H1 (cell line): ENCODE measurements at regions not wholly inside any gene's neighbourhood (a gene's known extent, or its start where the extent isn't known, plus 50 kb on each side); places are given as distances from the start of the nearest gene placed in this dataset.

Experiments
- CTCF ChIA-PET: fragments of 300-600 bp; sonication (Branson Sonifier 250); formaldehyde crosslinking; loops from one replicate; lab custom pipeline; 2021; ENCODE audit not compliant: partially characterized antibody; lab: Charles Lee
- POLR2A ChIA-PET: fragments of 300-600 bp; sonication (Branson Sonifier 250); formaldehyde crosslinking; loops from one replicate; lab custom pipeline; 2021; ENCODE audit warnings: inconsistent platforms; ENCODE audit not compliant: partially characterized antibody; lab: Charles Lee
- DNase-seq, 2 experiments: peaks; one replicate each; pipeline versions ENCODE4 v3.0.0 to v3.0.0-alpha.2; 2010 to 2022; ENCODE audit warnings: low spot score in 2 of 2, low read depth in 1 of 2, mixed read lengths in 1 of 2
- FAIRE-seq: peaks from 2 replicates; lab custom pipeline; 2011; peaks lifted over from hg19 to GRCh38; lab: Jason Lieb, UNC
- H2AFZ ChIP-seq: 2 replicates; pipeline ENCODE4 v1.8.1; 2012; ENCODE audit warnings: low read length, inconsistent platforms
- H2AK5ac ChIP-seq: 2 replicates; pipeline ENCODE4 v1.6.1; 2013; ENCODE audit warnings: low read depth, low read length
- H2BK120ac ChIP-seq: replicated peaks from 2 replicates; pipeline ENCODE3; 2013; ENCODE audit warnings: low read depth, low read length, inconsistent platforms
- H2BK12ac ChIP-seq: 2 replicates; pipeline ENCODE4 v1.6.1; 2013; ENCODE audit warnings: low read depth, low read length
- H2BK15ac ChIP-seq: 2 replicates; pipeline ENCODE4 v1.6.1; 2013; ENCODE audit warnings: low read length
- H2BK20ac ChIP-seq: 2 replicates; pipeline ENCODE4 v1.6.1; 2013; ENCODE audit warnings: low read length
- H2BK5ac ChIP-seq: 2 replicates; pipeline ENCODE4 v1.6.1; 2013; ENCODE audit warnings: low read depth, low read length
- H3K14ac ChIP-seq: 2 replicates; pipeline ENCODE4 v1.6.1; 2013; ENCODE audit warnings: inconsistent platforms; ENCODE audit not compliant: insufficient read length
- H3K18ac ChIP-seq: 2 replicates; pipeline ENCODE4 v1.6.1; 2013; ENCODE audit warnings: low read length; ENCODE audit errors: extremely low read depth
- H3K23ac ChIP-seq: 2 replicates; pipeline ENCODE4 v1.6.1; 2013; ENCODE audit warnings: inconsistent platforms; ENCODE audit not compliant: insufficient read length
- H3K23me2 ChIP-seq: 2 replicates; pipeline ENCODE4 v1.6.1; 2013; ENCODE audit warnings: low read depth, low read length
- H3K27ac ChIP-seq: 2 replicates; pipeline ENCODE4 v1.6.1; 2011; ENCODE audit warnings: low read depth, low read length, inconsistent platforms
- H3K27me3 ChIP-seq, 4 experiments: replicated peaks in 1 of 4; 1 replicate in 1 of 4; 2 replicates in 3 of 4; pipeline versions ENCODE4 v1.6.1 to v1.8.1; 2011 to 2013; ENCODE audit warnings: low read length in 3 of 4, mild to moderate bottlenecking in 3 of 4, inconsistent platforms in 2 of 4, mixed read lengths in 2 of 4, moderate library complexity in 1 of 4; ENCODE audit not compliant: control insufficient read depth in 3 of 4, insufficient read depth in 3 of 4; ENCODE audit errors: extremely low read depth in 1 of 4
- H3K36me3 ChIP-seq, 4 experiments: 2 replicates each; pipeline versions ENCODE4 v1.6.1 to v1.8.1; 2011 to 2013; ENCODE audit warnings: mild to moderate bottlenecking in 4 of 4, low read length in 3 of 4, moderate library complexity in 2 of 4, control low read depth in 1 of 4, inconsistent platforms in 1 of 4; ENCODE audit not compliant: insufficient read depth in 4 of 4, control insufficient read depth in 2 of 4
- H3K4ac ChIP-seq: replicated peaks from 2 replicates; pipeline ENCODE3; 2013; ENCODE audit warnings: low read length, low read depth, mixed read lengths, inconsistent platforms; ENCODE audit not compliant: insufficient read length
- H3K4me1 ChIP-seq, 4 experiments: replicated peaks in 1 of 4; 1 replicate in 1 of 4; 2 replicates in 3 of 4; pipeline versions ENCODE4 v1.6.1 to v1.8.1; 2011 to 2013; ENCODE audit warnings: low read length in 3 of 4, inconsistent platforms in 2 of 4, mixed read lengths in 1 of 4; ENCODE audit not compliant: insufficient read depth in 4 of 4, control insufficient read depth in 3 of 4
- H3K4me2 ChIP-seq, 2 experiments: 2 replicates each; pipeline versions ENCODE4 v1.6.1 to v1.8.1; 2011 to 2013; ENCODE audit warnings: low read depth in 2 of 2, low read length in 2 of 2, control low read depth in 1 of 2, inconsistent platforms in 1 of 2, mild to moderate bottlenecking in 1 of 2; ENCODE audit not compliant: insufficient read depth in 1 of 2
- H3K4me3 ChIP-seq, 4 experiments: fragments of 200-600, 300-600 bp in 1 of 4; sonication (generic), shearing (Covaris generic), sonication (Bioruptor Twin) in 1 of 4; 2 replicates each; pipeline versions ENCODE4 v1.5.1 to v1.8.1; 2011 to 2016; ENCODE audit warnings: low read length in 4 of 4, low read depth in 3 of 4, control low read depth in 2 of 4, inconsistent platforms in 2 of 4, mild to moderate bottlenecking in 2 of 4, mixed read lengths in 1 of 4, moderate library complexity in 1 of 4; ENCODE audit not compliant: insufficient read depth in 2 of 4; ENCODE audit errors: extremely low read depth in 1 of 4
- H3K56ac ChIP-seq: replicated peaks from 2 replicates; pipeline ENCODE3; 2013; ENCODE audit warnings: low read depth, mild to moderate bottlenecking, mixed read lengths, low read length, inconsistent platforms; ENCODE audit not compliant: insufficient read length
- H3K79me1 ChIP-seq: 2 replicates; pipeline ENCODE4 v1.6.1; 2013; ENCODE audit warnings: low read depth, low read length, control low read depth
- H3K79me2 ChIP-seq, 2 experiments: 2 replicates each; pipeline versions ENCODE4 v1.6.1 to v1.8.1; 2012 to 2013; ENCODE audit warnings: low read length in 2 of 2, mild to moderate bottlenecking in 2 of 2, inconsistent platforms in 1 of 2; ENCODE audit not compliant: insufficient read depth in 2 of 2, control insufficient read depth in 1 of 2
- H3K9ac ChIP-seq, 4 experiments: replicated peaks in 1 of 4; 1 replicate in 1 of 4; 2 replicates in 3 of 4; pipeline versions ENCODE4 v1.6.1 to v1.8.1; 2011 to 2013; ENCODE audit warnings: low read depth in 3 of 4, low read length in 3 of 4, control low read depth in 2 of 4, mild to moderate bottlenecking in 2 of 4, moderate library complexity in 2 of 4, inconsistent platforms in 1 of 4; ENCODE audit errors: extremely low read depth in 1 of 4
- H3K9me3 ChIP-seq, 2 experiments: 2 replicates each; pipeline versions ENCODE4 v1.6.1 to v1.8.1; 2012 to 2013; ENCODE audit warnings: mild to moderate bottlenecking in 2 of 2, moderate library complexity in 2 of 2, control low read depth in 1 of 2, inconsistent platforms in 1 of 2, low read depth in 1 of 2, low read length in 1 of 2, mixed read lengths in 1 of 2; ENCODE audit not compliant: insufficient read depth in 2 of 2
- H4K20me1 ChIP-seq, 2 experiments: replicated peaks in 1 of 2; 2 replicates each; pipeline versions ENCODE3 to v1.8.1; 2011 to 2013; ENCODE audit warnings: inconsistent platforms in 2 of 2, low read length in 2 of 2, mild to moderate bottlenecking in 1 of 2; ENCODE audit not compliant: insufficient read depth in 2 of 2, control insufficient read depth in 1 of 2
- H4K5ac ChIP-seq: 2 replicates; pipeline ENCODE4 v1.6.1; 2013; ENCODE audit warnings: low read length, low read depth, mixed read lengths, inconsistent platforms; ENCODE audit not compliant: insufficient read length
- H4K8ac ChIP-seq: 2 replicates; pipeline ENCODE4 v1.8.0; 2013; ENCODE audit warnings: mild to moderate bottlenecking, moderate library complexity, low read length, inconsistent platforms; ENCODE audit not compliant: insufficient read depth; ENCODE audit errors: extremely low read depth
- H4K91ac ChIP-seq: replicated peaks from 2 replicates; pipeline ENCODE3; 2013; ENCODE audit warnings: low read length, mixed read lengths, inconsistent platforms; ENCODE audit not compliant: insufficient read length
- RAD21 ChIP-seq, 2 experiments: IDR thresholded peaks in 1 of 2; conservative IDR thresholded peaks in 1 of 2; 2 replicates each; pipeline ENCODE4 v1.6.1; 2011; ENCODE audit warnings: low read depth in 2 of 2, low read length in 2 of 2, improper control_type of control experiment in 1 of 2, inconsistent platforms in 1 of 2, mild to moderate bottlenecking in 1 of 2, moderate library complexity in 1 of 2
- WGBS, 2 experiments: shearing (Covaris generic) in 1 of 2; methylation state at CpG; one replicate each; pipeline versions ENCODE4 v1.1.6 to v1.1.7; 2013 to 2015; ENCODE audit warnings: low lambda C conversion rate in 2 of 2, mixed read lengths in 2 of 2, inconsistent platforms in 1 of 2, low coverage in 1 of 2, missing lambda C conversion rate in 1 of 2; ENCODE audit not compliant: insufficient replicate concordance in 2 of 2, insufficient coverage in 1 of 2, insufficient read length in 1 of 2; ENCODE audit errors: extremely low coverage in 1 of 2, missing lambda C conversion rate in 1 of 2; 5-methylcytosine and 5-hydroxymethylcytosine counted together

DNA sequence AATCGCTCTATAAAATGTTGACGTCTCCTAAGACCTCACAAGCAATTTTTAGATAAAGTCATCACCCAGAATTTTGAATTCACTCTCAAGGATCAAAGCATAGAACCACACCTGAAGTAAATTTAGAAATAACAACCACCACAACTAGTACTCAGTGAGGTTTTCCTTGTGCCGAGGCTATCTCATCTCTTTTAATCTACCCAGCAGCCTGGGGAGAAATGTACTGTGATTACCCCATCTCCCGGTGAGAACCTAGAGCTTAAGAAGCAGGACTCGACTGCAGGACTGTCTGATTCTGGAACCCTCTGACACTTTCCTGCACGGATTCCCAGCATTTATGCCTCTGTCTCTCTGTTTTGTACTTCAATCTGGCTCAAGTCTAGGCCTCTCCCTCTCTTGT, 180.9 kb upstream of the PLXNC1 start:
- FAIRE-seq (no peak), DNase-seq (no peak)
- Histone ChIP-seq H2AFZ (no peak overlapping the region), H4K20me1 (no peaks in the 10 kb centered on the region), H3K18ac (no peak overlapping the region), H3K23ac (no peak overlapping the region), H4K91ac (no peak overlapping the region), H2BK5ac (no peak overlapping the region), H2AK5ac (no peak overlapping the region), H3K23me2 (peaks cover 2% of the 10 kb centered on the region; the same call in 1 of the 2 replicates), H3K27me3 (no peaks in the 10 kb centered on the region), H3K4me3 (no peak overlapping the region), H3K79me1 (no peaks in the 10 kb centered on the region), H3K27ac (no peak overlapping the region), H3K14ac (no peak overlapping the region), H2BK12ac (no peak overlapping the region), H4K5ac (no peak overlapping the region), H2BK15ac (no peak overlapping the region), H2BK120ac (no peak overlapping the region), H4K8ac (no peak overlapping the region), H3K36me3 (no peaks in the 10 kb centered on the region), H3K56ac (no peak overlapping the region), H3K4ac (no peak overlapping the region), H2BK20ac (no peak overlapping the region), H3K9me3 (no peaks in the 10 kb centered on the region), H3K4me2 (no peak overlapping the region), H3K79me2 (no peaks in the 10 kb centered on the region), H3K9ac (no peak overlapping the region), H3K4me1 (no peaks in the 10 kb centered on the region)
- POLR2A ChIA-PET: no interaction called here
- TF ChIP-seq RAD21 (IDR thresholded peaks at IDR 0.05 in 1 of 2, conservative IDR thresholded peaks at IDR 0.05 in 1 of 2; ENCODE audit: low read depth in 2 of 2, low read length in 2 of 2): no peak
- WGBS, 2 experiments: 87% methylated on average over 6 of the region's 6 CpGs; no CpG with 5 or more reads in 1 of the 2 experiments
- CTCF ChIA-PET: interaction anchor here (0.6 to 1.6 kb wide), 4 partner anchors 17 to 134 kb away, joined by 3 to 5 read pairs (median 4); no protein-coding TSS in a partner anchor
